ENCODE measurements at regions not wholly inside any gene's neighbourhood (a gene's known extent, or its start where the extent isn't known, plus 50 kb on each side); places are given as distances from the start of the nearest gene placed in this dataset.

- BruUV-seq (replicated peaks): no TSS peak
- TF ChIP-seq POLR2AphosphoS2 (IDR thresholded peaks at IDR 0.05; ENCODE audit: low read depth, low read length) (no peak), CEBPB (IDR thresholded peaks at IDR 0.05; ENCODE audit: borderline replicate concordance in 1 of 2, low read depth in 2 of 2, low read length in 2 of 2) (no peak), SMARCA5 (IDR thresholded peaks at IDR 0.05) (no peak), SP1 (IDR thresholded peaks at IDR 0.05; ENCODE audit: low read depth, low read length) (no peak), HDAC6 (IDR thresholded peaks at IDR 0.05; ENCODE audit: unreplicated experiment) (no peak), TARDBP (IDR thresholded peaks at IDR 0.05; ENCODE audit: borderline replicate concordance) (no peak), EED (IDR thresholded peaks at IDR 0.05; ENCODE audit: low read depth) (no peak), CEBPZ (IDR thresholded peaks at IDR 0.05; ENCODE audit: low read depth, low read length) (no peak)
- H2AFZ ChIP-seq (ENCODE audit: control insufficient read depth, low read depth, low read length): no peak overlapping the region
- FAIRE-seq (no peak), DNase-seq (ENCODE audit: low read depth, low spot score) (no peak), ATAC-seq (no peak)
- intact Hi-C loops (cut with micrococcal nuclease; ENCODE audit: unreplicated experiment) (no loop called here), in situ Hi-C loops (cut with MboI) (loop anchor here (25.0 kb wide), 1 partner anchor 423 kb away; no protein-coding TSS in a partner anchor)
- ChIA-PET SMC1A (ENCODE audit: uncharacterized antibody, unreplicated experiment) (no interaction called here), POLR2A (no interaction called here), CTCF (interaction anchor here (1.5 kb wide), 1 partner anchor 281 kb away, joined by 5 read pairs; no protein-coding TSS in a partner anchor), RAD21 (ENCODE audit: unreplicated experiment) (no interaction called here)
- H3K9me3 ChIP-seq (replicated peaks; ENCODE audit: control insufficient read depth, insufficient read depth, low read length): no peaks in the 10 kb centered on the region
- H3K79me2 ChIP-seq (ENCODE audit: control insufficient read depth, insufficient read depth, low read length): no peaks in the 10 kb centered on the region
- H3K36me3 ChIP-seq (ENCODE audit: control insufficient read depth in 2 of 2, insufficient read depth in 2 of 2, low read length in 1 of 2): no peaks in the 10 kb centered on the region
- no peak overlapping the region for H3K27ac ChIP-seq (ENCODE audit: control insufficient read depth, insufficient read depth)
- H3K4me1 ChIP-seq (ENCODE audit: control insufficient read depth, insufficient read depth, low read length): no peaks in the 10 kb centered on the region
- H3K9ac ChIP-seq (ENCODE audit: control insufficient read depth, insufficient read depth, low read length): no peak overlapping the region
- H3K27me3 ChIP-seq (replicated peaks in 1 of 2; ENCODE audit: control insufficient read depth in 2 of 2, insufficient read depth in 2 of 2, low read length in 1 of 2): no peaks in the 10 kb centered on the region; a peak in 1 of 4 replicates
- no peaks in the 10 kb centered on the region for H4K20me1 ChIP-seq (ENCODE audit: control insufficient read depth, insufficient read depth)
- no peak overlapping the region for H3K4me2 ChIP-seq (ENCODE audit: control insufficient read depth, insufficient read depth)
- no peak overlapping the region for H3K4me3 ChIP-seq
- 0% methylated on average over 5 of the region's 5 CpGs for WGBS (ENCODE audit: insufficient coverage, insufficient replicate concordance, low lambda C conversion rate, missing lambda C conversion rate)
Measured at GRCh38 chr7:29639386-29639785, 75.8 kb downstream of the PRR15 start.

Measured in GM12878 (cell line).